Glutamatergic neuron (in vitro differentiated cells): ENCODE measurements at regions not wholly inside any gene's neighbourhood (a gene's known extent, or its start where the extent isn't known, plus 50 kb on each side); places are given as distances from the start of the nearest gene placed in this dataset.

Experiments used
- DNase-seq: peaks from one replicate; pipeline ENCODE4 v3.0.0; 2022
- H3K27ac Mint-ChIP-seq: one replicate; pipeline ENCODE4 v1.8.0; 2020; ENCODE audit warnings: mild to moderate bottlenecking, mixed read lengths, inconsistent platforms; ENCODE audit not compliant: unreplicated experiment
- H3K27me3 Mint-ChIP-seq: one replicate; pipeline ENCODE4 v1.8.0; 2020; ENCODE audit warnings: mild to moderate bottlenecking, moderate library complexity, mixed read lengths, inconsistent platforms; ENCODE audit not compliant: unreplicated experiment
- H3K36me3 Mint-ChIP-seq: one replicate; pipeline ENCODE4 v1.8.0; 2020; ENCODE audit warnings: mild to moderate bottlenecking, mixed read lengths, inconsistent platforms; ENCODE audit not compliant: unreplicated experiment
- H3K4me1 Mint-ChIP-seq: one replicate; pipeline ENCODE4 v1.8.0; 2020; ENCODE audit warnings: mild to moderate bottlenecking, low read depth, mixed read lengths, inconsistent platforms; ENCODE audit not compliant: unreplicated experiment
- H3K4me3 Mint-ChIP-seq: one replicate; pipeline ENCODE4 v1.8.0; 2020; ENCODE audit warnings: mild to moderate bottlenecking, mixed read lengths, inconsistent platforms; ENCODE audit not compliant: unreplicated experiment
- H3K9me3 Mint-ChIP-seq: one replicate; pipeline ENCODE4 v1.8.0; 2020; ENCODE audit warnings: mild to moderate bottlenecking, moderate library complexity, mixed read lengths, inconsistent platforms; ENCODE audit not compliant: unreplicated experiment
- TF ChIP-seq, protein P1 (sequence below): fragments of 200-600 bp; sonication (generic); IDR thresholded peaks from one replicate; pipeline ENCODE4 v1.5.0; 2021; ENCODE audit not compliant: partially characterized antibody, unreplicated experiment

GRCh38 chr3:88534534-88534933 lies 384.8 kb downstream of the C3orf38 start:
- no peaks in the 10 kb centered on the region for H3K36me3 Mint-ChIP-seq
- TF ChIP-seq, protein P1, sequence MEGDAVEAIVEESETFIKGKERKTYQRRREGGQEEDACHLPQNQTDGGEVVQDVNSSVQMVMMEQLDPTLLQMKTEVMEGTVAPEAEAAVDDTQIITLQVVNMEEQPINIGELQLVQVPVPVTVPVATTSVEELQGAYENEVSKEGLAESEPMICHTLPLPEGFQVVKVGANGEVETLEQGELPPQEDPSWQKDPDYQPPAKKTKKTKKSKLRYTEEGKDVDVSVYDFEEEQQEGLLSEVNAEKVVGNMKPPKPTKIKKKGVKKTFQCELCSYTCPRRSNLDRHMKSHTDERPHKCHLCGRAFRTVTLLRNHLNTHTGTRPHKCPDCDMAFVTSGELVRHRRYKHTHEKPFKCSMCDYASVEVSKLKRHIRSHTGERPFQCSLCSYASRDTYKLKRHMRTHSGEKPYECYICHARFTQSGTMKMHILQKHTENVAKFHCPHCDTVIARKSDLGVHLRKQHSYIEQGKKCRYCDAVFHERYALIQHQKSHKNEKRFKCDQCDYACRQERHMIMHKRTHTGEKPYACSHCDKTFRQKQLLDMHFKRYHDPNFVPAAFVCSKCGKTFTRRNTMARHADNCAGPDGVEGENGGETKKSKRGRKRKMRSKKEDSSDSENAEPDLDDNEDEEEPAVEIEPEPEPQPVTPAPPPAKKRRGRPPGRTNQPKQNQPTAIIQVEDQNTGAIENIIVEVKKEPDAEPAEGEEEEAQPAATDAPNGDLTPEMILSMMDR, result no peak
- no peaks in the 10 kb centered on the region for H3K27me3 Mint-ChIP-seq
- no peaks in the 10 kb centered on the region for H3K9me3 Mint-ChIP-seq
- no peak overlapping the region for H3K27ac Mint-ChIP-seq
- H3K4me1 Mint-ChIP-seq, result no peaks in the 10 kb centered on the region
- DNase-seq, result no peak
- no peak overlapping the region for H3K4me3 Mint-ChIP-seq

GRCh38 chr3:88535563-88535962 lies 385.8 kb downstream of the C3orf38 start:
- no peak for DNase-seq
- no peaks in the 10 kb centered on the region for H3K4me1 Mint-ChIP-seq
- H3K9me3 Mint-ChIP-seq, result no peaks in the 10 kb centered on the region
- no peaks in the 10 kb centered on the region for H3K36me3 Mint-ChIP-seq
- no peak overlapping the region for H3K27ac Mint-ChIP-seq
- TF ChIP-seq, protein P1, result no peak
- H3K27me3 Mint-ChIP-seq, result no peaks in the 10 kb centered on the region
- H3K4me3 Mint-ChIP-seq, result no peak overlapping the region

GRCh38 chr3:88542916-88543315 lies 393.2 kb downstream of the C3orf38 start:
- TF ChIP-seq, protein P1, result no peak
- peaks cover 14% of the 10 kb centered on the region for H3K36me3 Mint-ChIP-seq
- no peak overlapping the region for H3K4me3 Mint-ChIP-seq
- no peak overlapping the region for H3K27ac Mint-ChIP-seq
- H3K9me3 Mint-ChIP-seq, result peaks cover 2% of the 10 kb centered on the region
- H3K27me3 Mint-ChIP-seq, result no peaks in the 10 kb centered on the region
- no peak for DNase-seq
- no peaks in the 10 kb centered on the region for H3K4me1 Mint-ChIP-seq

DNA sequence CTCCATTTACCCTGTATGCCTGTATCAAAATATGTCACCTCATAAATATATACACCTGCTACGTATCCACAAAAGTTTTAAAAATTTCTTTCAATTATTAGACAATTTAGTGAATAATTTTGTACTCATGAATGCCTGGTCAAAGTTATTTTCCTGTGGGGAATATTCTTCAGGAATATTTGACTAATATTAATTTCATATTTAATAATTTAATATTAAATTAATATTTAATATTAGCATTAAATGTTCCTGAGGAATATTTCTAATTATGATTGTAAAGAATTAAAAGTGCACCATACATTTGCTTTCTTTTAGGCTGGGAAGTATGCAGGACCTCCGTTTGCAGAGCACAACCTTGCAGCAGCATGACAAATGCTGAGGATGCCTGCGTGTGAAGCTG lies 422.7 kb downstream of the C3orf38 start:
- peaks cover 15% of the 10 kb centered on the region for H3K36me3 Mint-ChIP-seq
- peaks cover 6% of the 10 kb centered on the region for H3K9me3 Mint-ChIP-seq
- TF ChIP-seq, protein P1, result no peak
- H3K27ac Mint-ChIP-seq, result no peak overlapping the region
- peaks cover 31% of the 10 kb centered on the region for H3K4me1 Mint-ChIP-seq
- H3K4me3 Mint-ChIP-seq, result no peak overlapping the region
- H3K27me3 Mint-ChIP-seq, result peaks cover 2% of the 10 kb centered on the region
- DNase-seq, result no peak

- Mint-ChIP-seq H3K4me3 (peak overlapping the region; percentile 41), H3K36me3 (peaks cover 15% of the 10 kb centered on the region), H3K27ac (peak overlapping the region; percentile 79), H3K9me3 (peaks cover 6% of the 10 kb centered on the region), H3K4me1 (peaks cover 31% of the 10 kb centered on the region), H3K27me3 (peaks cover 2% of the 10 kb centered on the region)
- TF ChIP-seq, protein P1, result no peak
- DNase-seq, result no peak
Measured at GRCh38 chr3:88573472-88573871, 423.7 kb downstream of the C3orf38 start.
